ENCODE measurements at regions not wholly inside any gene's neighbourhood (a gene's known extent, or its start where the extent isn't known, plus 50 kb on each side); places are given as distances from the start of the nearest gene placed in this dataset.

DNA sequence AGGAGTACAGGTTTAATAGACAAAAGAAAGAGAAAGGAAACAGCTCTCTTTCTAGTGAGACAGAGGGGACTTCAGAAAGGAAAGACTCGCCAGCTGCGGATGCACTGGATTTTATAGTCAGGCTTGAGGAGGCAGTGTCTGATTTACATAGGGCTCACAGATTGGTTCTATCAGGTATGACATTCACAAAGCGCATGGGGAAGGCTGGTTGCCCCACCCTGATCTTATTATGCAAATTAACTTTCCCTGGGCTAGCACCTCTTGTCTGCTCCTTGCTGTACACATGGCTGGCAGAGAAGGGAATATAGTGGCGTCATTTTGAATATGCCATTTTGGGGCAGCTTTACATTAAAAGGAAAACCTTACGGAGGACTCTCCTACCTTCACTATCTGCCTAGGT lies 938.4 kb upstream of the SEMA6D start:
- no peak for FAIRE-seq
- no peak for TF ChIP-seq PAX5 (IDR thresholded peaks at IDR 0.05; ENCODE audit: insufficient read depth, low read length, severe bottlenecking)
- no peak for TF ChIP-seq POLR2A (IDR thresholded peaks at IDR 0.05; ENCODE audit: low read depth, low read length)
- TF ChIP-seq SPI1 (IDR thresholded peaks at IDR 0.05; ENCODE audit: low read depth, low read length) = no peak
- TF ChIP-seq POU2F2 (IDR thresholded peaks at IDR 0.05; ENCODE audit: low read depth, low read length) = no peak
- no peak for TF ChIP-seq TAF1 (IDR thresholded peaks at IDR 0.05; ENCODE audit: low read depth, low read length)
- no peak for TF ChIP-seq POLR2AphosphoS5 (IDR thresholded peaks at IDR 0.05; ENCODE audit: low read depth, low read length)
- no peak for DNase-seq (ENCODE audit: insufficient read length, low spot score)

DNA sequence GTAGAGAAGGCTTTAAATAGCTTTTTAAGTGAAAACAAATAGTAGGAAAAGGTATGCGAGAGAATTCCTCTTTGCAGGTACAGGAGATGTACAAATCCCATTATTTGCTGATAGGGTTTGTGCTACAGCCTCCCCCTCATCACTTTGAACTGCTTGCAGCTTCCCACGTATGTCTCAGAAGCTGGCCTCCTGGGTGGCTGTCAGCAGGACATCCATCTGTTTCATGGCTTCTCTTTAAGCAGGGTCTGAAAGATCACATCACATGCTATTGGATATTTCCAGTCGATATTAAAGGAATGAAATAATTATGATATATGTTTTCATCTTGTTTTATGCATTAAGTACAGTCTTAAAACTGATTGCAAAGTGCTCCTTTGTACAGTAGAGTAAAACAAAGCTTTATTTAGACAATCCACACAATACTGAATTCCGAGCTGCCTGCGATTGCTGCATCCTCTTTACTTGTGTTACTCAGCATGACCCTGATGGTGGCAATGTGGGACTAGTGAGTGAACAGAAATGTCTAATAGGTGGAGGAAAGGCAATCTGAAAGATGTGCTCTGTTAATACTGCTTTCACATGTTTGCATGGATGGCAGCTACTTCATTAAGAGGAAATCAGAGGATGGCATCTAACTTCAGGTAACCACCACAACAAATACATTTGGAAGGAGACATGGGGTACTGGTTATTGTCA lies 930.6 kb upstream of the SEMA6D start:
- TF ChIP-seq SPI1 (IDR thresholded peaks at IDR 0.05; ENCODE audit: low read depth, low read length) (no peak), POLR2A (IDR thresholded peaks at IDR 0.05; ENCODE audit: low read depth, low read length) (no peak), PAX5 (IDR thresholded peaks at IDR 0.05; ENCODE audit: insufficient read depth, low read length, severe bottlenecking) (no peak), POLR2AphosphoS5 (IDR thresholded peaks at IDR 0.05; ENCODE audit: low read depth, low read length) (no peak), POU2F2 (IDR thresholded peaks at IDR 0.05; ENCODE audit: low read depth, low read length) (no peak), TAF1 (IDR thresholded peaks at IDR 0.05; ENCODE audit: low read depth, low read length) (no peak)
- FAIRE-seq (no peak), DNase-seq (ENCODE audit: insufficient read length, low spot score) (no peak)

GRCh38 chr15:46795685-46796084 lies 921.6 kb upstream of the SEMA6D start:
- TF ChIP-seq POU2F2 (IDR thresholded peaks at IDR 0.05; ENCODE audit: low read depth, low read length) = no peak
- no peak for TF ChIP-seq TAF1 (IDR thresholded peaks at IDR 0.05; ENCODE audit: low read depth, low read length)
- TF ChIP-seq SPI1 (IDR thresholded peaks at IDR 0.05; ENCODE audit: low read depth, low read length) = no peak
- no peak for TF ChIP-seq PAX5 (IDR thresholded peaks at IDR 0.05; ENCODE audit: insufficient read depth, low read length, severe bottlenecking)
- TF ChIP-seq POLR2A (IDR thresholded peaks at IDR 0.05; ENCODE audit: low read depth, low read length) = no peak
- DNase-seq (ENCODE audit: insufficient read length, low spot score) = no peak
- FAIRE-seq = no peak

GRCh38 chr15:46808834-46809233 lies 908.5 kb upstream of the SEMA6D start:
- no peak for DNase-seq (ENCODE audit: insufficient read length, low spot score)
- TF ChIP-seq PAX5 (IDR thresholded peaks at IDR 0.05; ENCODE audit: insufficient read depth, low read length, severe bottlenecking) = no peak
- TF ChIP-seq TAF1 (IDR thresholded peaks at IDR 0.05; ENCODE audit: low read depth, low read length) = no peak
- TF ChIP-seq SPI1 (IDR thresholded peaks at IDR 0.05; ENCODE audit: low read depth, low read length) = no peak
- TF ChIP-seq POLR2A (IDR thresholded peaks at IDR 0.05; ENCODE audit: low read depth, low read length) = no peak
- TF ChIP-seq POU2F2 (IDR thresholded peaks at IDR 0.05; ENCODE audit: low read depth, low read length) = no peak
- no peak for TF ChIP-seq POLR2AphosphoS5 (IDR thresholded peaks at IDR 0.05; ENCODE audit: low read depth, low read length)
- no peak for FAIRE-seq

GRCh38 chr15:46815240-46815639 lies 902.1 kb upstream of the SEMA6D start:
- FAIRE-seq = no peak

DNA sequence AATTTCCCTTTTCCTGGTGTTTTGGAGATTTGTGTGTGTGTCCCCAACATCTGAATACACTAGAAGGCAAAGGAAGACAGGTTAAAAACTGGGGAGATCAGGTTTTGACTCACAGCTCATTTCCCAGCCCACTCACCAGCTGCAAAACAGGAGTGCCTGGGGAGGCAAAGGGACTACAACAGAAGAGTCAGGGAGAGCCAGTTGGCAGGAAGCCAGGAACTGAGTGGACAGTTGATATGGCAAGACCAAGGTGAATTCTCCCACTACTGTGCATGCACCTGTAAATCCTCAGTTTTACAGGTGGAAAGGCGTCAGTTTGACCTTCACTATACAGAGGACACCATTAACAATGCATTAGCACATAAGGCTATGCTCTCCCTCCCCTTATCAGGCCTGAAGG lies 901.5 kb upstream of the SEMA6D start:
- TF ChIP-seq POLR2A (IDR thresholded peaks at IDR 0.05; ENCODE audit: low read depth, low read length) (no peak), SPI1 (IDR thresholded peaks at IDR 0.05; ENCODE audit: low read depth, low read length) (no peak), POLR2AphosphoS5 (IDR thresholded peaks at IDR 0.05; ENCODE audit: low read depth, low read length) (no peak), POU2F2 (IDR thresholded peaks at IDR 0.05; ENCODE audit: low read depth, low read length) (no peak), PAX5 (IDR thresholded peaks at IDR 0.05; ENCODE audit: insufficient read depth, low read length, severe bottlenecking) (no peak), TAF1 (IDR thresholded peaks at IDR 0.05; ENCODE audit: low read depth, low read length) (no peak)
- FAIRE-seq = no peak
- DNase-seq (ENCODE audit: insufficient read length, low spot score) = no peak

More at GRCh38 chr15:46815240-46815639, 902.1 kb upstream of the SEMA6D start:
- no peak for DNase-seq (ENCODE audit: insufficient read length, low spot score)
- no peak for TF ChIP-seq POU2F2 (IDR thresholded peaks at IDR 0.05; ENCODE audit: low read depth, low read length)

- TF ChIP-seq PAX5 (IDR thresholded peaks at IDR 0.05; ENCODE audit: insufficient read depth, low read length, severe bottlenecking) = no peak
- no peak for TF ChIP-seq TAF1 (IDR thresholded peaks at IDR 0.05; ENCODE audit: low read depth, low read length)
- no peak for TF ChIP-seq SPI1 (IDR thresholded peaks at IDR 0.05; ENCODE audit: low read depth, low read length)
- TF ChIP-seq POU2F2 (IDR thresholded peaks at IDR 0.05; ENCODE audit: low read depth, low read length) = no peak
- no peak for TF ChIP-seq POLR2AphosphoS5 (IDR thresholded peaks at IDR 0.05; ENCODE audit: low read depth, low read length)
- TF ChIP-seq POLR2A (IDR thresholded peaks at IDR 0.05; ENCODE audit: low read depth, low read length) = no peak
- no peak for DNase-seq (ENCODE audit: insufficient read length, low spot score)
- no peak for FAIRE-seq
These were observed 868.6 kb upstream of the SEMA6D start for GRCh38 chr15:46848704-46849103.

DNA sequence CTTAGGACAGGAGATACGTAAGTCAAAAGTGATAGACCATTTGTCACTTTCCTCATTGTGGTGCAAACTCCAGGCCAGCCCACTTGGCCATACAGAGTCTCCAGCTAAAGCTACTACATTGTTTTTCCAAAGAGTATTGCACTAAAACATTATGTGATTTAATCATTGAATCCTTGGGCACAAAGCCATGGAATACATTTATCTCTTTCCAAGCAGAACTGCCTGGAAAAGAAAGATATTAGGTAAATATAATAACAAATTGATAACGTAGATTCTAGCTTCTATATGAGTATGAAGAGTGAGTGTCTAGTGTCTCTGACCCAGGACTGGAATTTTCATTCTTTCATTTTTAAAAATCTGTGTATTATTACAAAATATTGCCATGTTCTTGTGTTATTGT lies 863.7 kb upstream of the SEMA6D start:
- no peak for FAIRE-seq
- TF ChIP-seq POLR2A (IDR thresholded peaks at IDR 0.05; ENCODE audit: low read depth, low read length) = no peak
- no peak for TF ChIP-seq SPI1 (IDR thresholded peaks at IDR 0.05; ENCODE audit: low read depth, low read length)

DNA sequence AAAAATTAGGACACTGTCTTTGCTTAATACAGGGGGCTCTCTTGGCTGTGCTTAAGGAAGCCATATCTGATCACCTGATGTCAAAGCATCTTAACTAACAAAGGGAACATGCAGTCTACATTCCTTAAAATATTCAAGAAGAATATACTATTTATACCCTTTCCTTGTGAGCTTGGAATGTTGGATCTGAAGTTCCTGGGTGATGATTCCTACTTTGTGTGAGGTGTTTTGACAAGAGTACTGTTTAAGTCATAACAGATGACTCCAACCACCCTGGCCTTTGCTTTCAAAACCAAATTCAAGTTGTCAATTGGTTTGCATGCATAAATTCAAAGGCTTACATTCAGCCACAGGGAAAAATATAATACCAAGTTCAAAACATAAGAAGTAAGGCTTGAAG lies 862.7 kb upstream of the SEMA6D start:
- no peak for FAIRE-seq
- TF ChIP-seq POLR2A (IDR thresholded peaks at IDR 0.05; ENCODE audit: low read depth, low read length) (no peak), POU2F2 (IDR thresholded peaks at IDR 0.05; ENCODE audit: low read depth, low read length) (no peak), PAX5 (IDR thresholded peaks at IDR 0.05; ENCODE audit: insufficient read depth, low read length, severe bottlenecking) (no peak)
- DNase-seq (ENCODE audit: insufficient read length, low spot score) = no peak

More for the DNA sequence above, 863.7 kb upstream of the SEMA6D start:
- DNase-seq (ENCODE audit: insufficient read length, low spot score) = no peak

DNA sequence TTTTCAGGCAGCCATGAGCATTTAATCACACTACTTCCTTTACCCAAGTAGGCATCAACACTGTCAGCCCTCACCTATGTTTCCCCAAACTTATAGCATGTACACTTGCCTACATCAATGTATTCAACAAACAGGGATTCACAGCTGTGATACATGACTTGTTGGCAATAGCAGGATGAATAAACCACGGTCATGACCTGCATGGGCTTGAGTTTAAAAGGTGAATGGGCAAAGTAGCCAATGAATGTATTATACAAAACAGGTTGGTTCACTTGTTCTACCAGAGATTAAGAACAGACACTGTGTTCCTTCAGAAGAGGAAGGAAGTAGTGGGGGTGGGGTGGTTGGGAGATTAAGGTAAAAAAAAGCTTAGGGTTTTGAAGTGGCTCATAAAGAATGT lies 861.9 kb upstream of the SEMA6D start:
- no peak for TF ChIP-seq POLR2A (IDR thresholded peaks at IDR 0.05; ENCODE audit: low read depth, low read length)
- TF ChIP-seq POLR2AphosphoS5 (IDR thresholded peaks at IDR 0.05; ENCODE audit: low read depth, low read length) = no peak
- TF ChIP-seq TAF1 (IDR thresholded peaks at IDR 0.05; ENCODE audit: low read depth, low read length) = no peak
- no peak for TF ChIP-seq POU2F2 (IDR thresholded peaks at IDR 0.05; ENCODE audit: low read depth, low read length)
- no peak for TF ChIP-seq PAX5 (IDR thresholded peaks at IDR 0.05; ENCODE audit: insufficient read depth, low read length, severe bottlenecking)
- no peak for TF ChIP-seq SPI1 (IDR thresholded peaks at IDR 0.05; ENCODE audit: low read depth, low read length)
- no peak for DNase-seq (ENCODE audit: insufficient read length, low spot score)
- no peak for FAIRE-seq
